ENCODE measurements at regions not wholly inside any gene's neighbourhood (a gene's known extent, or its start where the extent isn't known, plus 50 kb on each side); places are given as distances from the start of the nearest gene placed in this dataset.

- DNase-seq (ENCODE audit: low spot score): no peak
These were observed 127.2 kb downstream of the BBS10 start for GRCh38 chr12:76220980-76221379.

GRCh38 chr12:76219806-76220205 lies 128.4 kb downstream of the BBS10 start:
- DNase-seq (ENCODE audit: low spot score): no peak

GRCh38 chr12:76216585-76217472 lies 131.4 kb downstream of the BBS10 start:
- DNase-seq (ENCODE audit: low spot score): no peak

- no peak for DNase-seq (ENCODE audit: low spot score)
These were observed 123.6 kb upstream of the NAP1L1 start for GRCh38 chr12:76208129-76208528.

GRCh38 chr12:76206677-76207072 lies 122.2 kb upstream of the NAP1L1 start:
- no peak for DNase-seq (ENCODE audit: low spot score)

GRCh38 chr12:76206039-76206676 lies 121.7 kb upstream of the NAP1L1 start:
- no peak for DNase-seq (ENCODE audit: low spot score)

GRCh38 chr12:76202621-76203020 lies 118.1 kb upstream of the NAP1L1 start:
- no peak for DNase-seq (ENCODE audit: low spot score)

- no peak for DNase-seq (ENCODE audit: low spot score)
These were observed 117.3 kb upstream of the NAP1L1 start for GRCh38 chr12:76201758-76202157.

- DNase-seq (ENCODE audit: low spot score): no peak
These were observed 116.8 kb upstream of the NAP1L1 start for GRCh38 chr12:76201316-76201715.

GRCh38 chr12:76199808-76200207 lies 115.3 kb upstream of the NAP1L1 start:
- no peak for DNase-seq (ENCODE audit: low spot score)

GRCh38 chr12:76198839-76199238 lies 114.4 kb upstream of the NAP1L1 start:
- DNase-seq (ENCODE audit: low spot score): no peak

- no peak for DNase-seq (ENCODE audit: low spot score)
These were observed 112.8 kb upstream of the NAP1L1 start for GRCh38 chr12:76197283-76197682.

GRCh38 chr12:76195920-76196319 lies 111.4 kb upstream of the NAP1L1 start:
- no peak for DNase-seq (ENCODE audit: low spot score)

GRCh38 chr12:76194724-76195123 lies 110.2 kb upstream of the NAP1L1 start:
- DNase-seq (ENCODE audit: low spot score): no peak

- DNase-seq (ENCODE audit: low spot score): no peak
These were observed 109.5 kb upstream of the NAP1L1 start for GRCh38 chr12:76193961-76194360.

GRCh38 chr12:76192416-76192815 lies 107.9 kb upstream of the NAP1L1 start:
- DNase-seq (ENCODE audit: low spot score): no peak

GRCh38 chr12:76190299-76190698 lies 105.8 kb upstream of the NAP1L1 start:
- no peak for DNase-seq (ENCODE audit: low spot score)

GRCh38 chr12:76189851-76190250 lies 105.4 kb upstream of the NAP1L1 start:
- DNase-seq (ENCODE audit: low spot score): no peak

GRCh38 chr12:76187177-76187576 lies 102.7 kb upstream of the NAP1L1 start:
- DNase-seq (ENCODE audit: low spot score): no peak

- DNase-seq (ENCODE audit: low spot score): no peak
These were observed 101.8 kb upstream of the NAP1L1 start for GRCh38 chr12:76186131-76186906.

GRCh38 chr12:76183459-76184186 lies 99.1 kb upstream of the NAP1L1 start:
- peak; percentile 19 for DNase-seq (ENCODE audit: low spot score)
